ENCODE measurements at regions not wholly inside any gene's neighbourhood (a gene's known extent, or its start where the extent isn't known, plus 50 kb on each side); places are given as distances from the start of the nearest gene placed in this dataset.

DNA sequence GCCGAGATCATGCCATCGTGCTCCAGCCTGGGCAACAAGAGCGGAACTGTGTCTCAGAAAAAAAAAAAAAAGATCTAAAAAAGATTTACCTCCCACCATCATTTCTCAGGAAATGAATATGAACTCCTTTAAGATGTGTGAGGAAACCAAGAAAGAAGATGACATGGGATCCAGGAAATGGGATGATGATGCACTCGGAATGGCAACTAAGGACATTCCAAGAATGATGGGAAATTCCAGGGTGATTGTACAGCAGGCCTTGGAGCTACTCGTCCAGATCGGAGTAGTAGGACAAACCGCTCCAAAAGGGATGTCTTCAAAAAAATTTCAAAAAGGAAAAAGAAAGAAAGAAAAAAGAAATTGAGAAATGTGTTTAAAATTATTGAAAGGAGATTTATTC is 84.9 kb upstream of the PMAIP1 start:
- TF ChIP-seq, protein P1, sequence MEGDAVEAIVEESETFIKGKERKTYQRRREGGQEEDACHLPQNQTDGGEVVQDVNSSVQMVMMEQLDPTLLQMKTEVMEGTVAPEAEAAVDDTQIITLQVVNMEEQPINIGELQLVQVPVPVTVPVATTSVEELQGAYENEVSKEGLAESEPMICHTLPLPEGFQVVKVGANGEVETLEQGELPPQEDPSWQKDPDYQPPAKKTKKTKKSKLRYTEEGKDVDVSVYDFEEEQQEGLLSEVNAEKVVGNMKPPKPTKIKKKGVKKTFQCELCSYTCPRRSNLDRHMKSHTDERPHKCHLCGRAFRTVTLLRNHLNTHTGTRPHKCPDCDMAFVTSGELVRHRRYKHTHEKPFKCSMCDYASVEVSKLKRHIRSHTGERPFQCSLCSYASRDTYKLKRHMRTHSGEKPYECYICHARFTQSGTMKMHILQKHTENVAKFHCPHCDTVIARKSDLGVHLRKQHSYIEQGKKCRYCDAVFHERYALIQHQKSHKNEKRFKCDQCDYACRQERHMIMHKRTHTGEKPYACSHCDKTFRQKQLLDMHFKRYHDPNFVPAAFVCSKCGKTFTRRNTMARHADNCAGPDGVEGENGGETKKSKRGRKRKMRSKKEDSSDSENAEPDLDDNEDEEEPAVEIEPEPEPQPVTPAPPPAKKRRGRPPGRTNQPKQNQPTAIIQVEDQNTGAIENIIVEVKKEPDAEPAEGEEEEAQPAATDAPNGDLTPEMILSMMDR (IDR thresholded peaks at IDR 0.05) = no peak
- no peak for TF ChIP-seq POLR2A (IDR thresholded peaks at IDR 0.05)
